GM08714 (cell line): ENCODE measurements at regions not wholly inside any gene's neighbourhood (a gene's known extent, or its start where the extent isn't known, plus 50 kb on each side); places are given as distances from the start of the nearest gene placed in this dataset.

Experiments
- H3K4me3 ChIP-seq: fragments of 200-500 bp; sonication (Bioruptor generic); 2 replicates; pipeline ENCODE4 v1.5.1; 2014; ENCODE audit warnings: mild to moderate bottlenecking, low read length, inconsistent platforms
- ZNF274 ChIP-seq: IDR thresholded peaks from 2 replicates; pipeline ENCODE4 v1.6.1; 2012; ENCODE audit warnings: mild to moderate bottlenecking, low read depth, low read length

DNA sequence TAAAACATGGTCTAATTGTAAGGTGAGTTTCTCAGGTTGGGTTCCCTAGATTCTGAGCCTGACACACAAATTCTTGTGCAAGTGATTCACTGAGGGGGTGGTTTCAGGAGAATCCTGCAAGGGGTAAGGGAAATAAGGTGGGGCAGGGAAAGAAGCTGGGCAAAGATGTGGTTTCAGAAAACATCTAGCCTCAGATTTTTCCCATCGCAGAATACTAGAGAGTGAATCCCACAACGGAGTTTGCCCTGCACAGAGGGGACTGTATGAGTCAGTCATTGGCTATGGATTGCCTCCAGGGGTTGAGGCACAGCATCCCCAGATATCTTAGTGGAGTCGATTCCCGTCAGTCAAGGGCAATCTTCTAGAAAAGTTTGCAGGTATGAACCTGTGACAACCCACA, 65.2 kb downstream of the PRL start:
- H3K4me3 ChIP-seq = no peak overlapping the region
- TF ChIP-seq ZNF274 = no peak

DNA sequence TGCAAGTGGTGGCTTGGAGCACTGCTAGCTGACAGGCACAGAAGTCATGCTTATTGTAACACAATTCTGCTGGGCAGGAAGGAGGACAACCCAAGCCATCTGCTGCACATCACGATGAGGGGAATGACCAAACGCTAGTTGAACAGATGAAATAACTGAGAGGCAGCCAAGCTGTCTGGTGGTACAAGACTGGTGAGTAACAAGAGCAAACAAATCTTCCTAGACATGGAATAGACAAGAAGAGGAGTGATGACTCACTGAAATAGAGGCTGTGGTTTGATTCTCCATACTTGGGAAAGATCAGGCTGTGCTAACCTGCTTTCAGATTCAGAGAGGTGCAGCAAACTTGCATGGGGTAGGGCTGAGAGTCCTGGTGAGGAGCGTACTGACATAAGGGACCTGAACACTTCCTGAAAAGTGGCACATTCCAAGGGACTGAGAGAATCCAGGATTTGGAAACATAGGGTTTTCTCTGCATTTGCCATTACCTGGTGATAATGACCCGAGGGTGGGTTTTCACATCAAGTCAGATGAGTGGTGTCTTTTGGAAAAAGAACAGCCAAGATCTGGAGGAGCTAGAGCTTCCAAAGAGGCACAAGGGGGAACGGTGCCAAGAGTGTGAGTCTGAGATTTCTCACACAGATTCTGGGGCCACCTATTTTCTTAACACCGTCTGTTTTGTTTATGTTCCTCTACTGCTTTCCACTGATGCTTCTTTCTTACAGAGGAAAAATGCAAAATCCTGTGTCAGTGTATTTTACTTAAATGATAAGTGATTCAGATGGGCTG, 60.0 kb downstream of the PRL start:
- no peak overlapping the region for H3K4me3 ChIP-seq
- TF ChIP-seq ZNF274 = no peak
